ENCODE measurements at regions not wholly inside any gene's neighbourhood (a gene's known extent, or its start where the extent isn't known, plus 50 kb on each side); places are given as distances from the start of the nearest gene placed in this dataset.

DNA sequence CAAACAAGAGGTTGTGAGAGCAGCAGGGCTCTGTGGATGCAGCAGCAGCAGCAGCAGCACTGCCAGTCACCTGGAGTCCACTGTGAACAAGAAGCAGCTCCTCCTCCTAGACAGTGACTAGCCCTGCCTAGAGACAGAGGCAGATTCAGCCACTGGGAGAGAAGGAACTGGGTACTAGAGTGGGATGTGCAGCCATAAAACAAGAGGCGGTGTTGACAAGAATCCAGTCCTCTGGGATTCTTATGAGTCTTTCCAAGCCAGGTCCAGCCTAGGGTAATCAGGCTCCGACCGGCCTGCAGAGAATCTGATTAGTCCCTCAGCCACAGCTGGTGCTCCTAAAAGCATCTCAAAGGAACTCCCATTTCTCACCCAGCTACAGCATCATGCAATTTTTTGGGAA lies 83.9 kb upstream of the USP47 start:
- intact Hi-C loops (cut with micrococcal nuclease) = no loop called here
- H4K20me1 ChIP-seq (ENCODE audit: low read length) = no peaks in the 10 kb centered on the region
- ChIA-PET CTCF (no interaction called here), POLR2A (ENCODE audit: unreplicated experiment) (no interaction called here)
- no peaks in the 10 kb centered on the region for H3K27me3 ChIP-seq (ENCODE audit: low read length)
- no peaks in the 10 kb centered on the region for H3F3A ChIP-seq (ENCODE audit: low read length, unreplicated experiment)
- ATAC-seq = no peak; the same call in 1 of the 2 replicates
- no peak for DNase-seq
- H3K4me3 ChIP-seq (ENCODE audit: low read length) = no peak overlapping the region
- H2AFZ ChIP-seq (ENCODE audit: low read length) = no peak overlapping the region
- H3K79me2 ChIP-seq (ENCODE audit: low read length) = no peaks in the 10 kb centered on the region
- H3K9ac ChIP-seq (ENCODE audit: low read length) = no peak overlapping the region
- no peak overlapping the region for H3K4me2 ChIP-seq (ENCODE audit: low read length)
- H3K9me3 ChIP-seq (ENCODE audit: low read length) = no peaks in the 10 kb centered on the region
- no peaks in the 10 kb centered on the region for H3K4me1 ChIP-seq (ENCODE audit: insufficient read depth, low read length)
- no TSS peak for BruUV-seq (replicated peaks)
- TF ChIP-seq EZH2phosphoT487 (IDR thresholded peaks at IDR 0.05; ENCODE audit: borderline replicate concordance, low read length) (no peak), CTCF (conservative IDR thresholded peaks at IDR 0.05; ENCODE audit: low read depth, low read length) (no peak), EZH2 (IDR thresholded peaks at IDR 0.05; ENCODE audit: low read length, unreplicated experiment) (no peak)
- no peak overlapping the region for H3K27ac ChIP-seq (ENCODE audit: low read length)
- H3K9me2 ChIP-seq (replicated peaks; ENCODE audit: low read length) = no peaks in the 10 kb centered on the region
- H3K36me3 ChIP-seq (ENCODE audit: low read depth, low read length) = no peaks in the 10 kb centered on the region

DNA sequence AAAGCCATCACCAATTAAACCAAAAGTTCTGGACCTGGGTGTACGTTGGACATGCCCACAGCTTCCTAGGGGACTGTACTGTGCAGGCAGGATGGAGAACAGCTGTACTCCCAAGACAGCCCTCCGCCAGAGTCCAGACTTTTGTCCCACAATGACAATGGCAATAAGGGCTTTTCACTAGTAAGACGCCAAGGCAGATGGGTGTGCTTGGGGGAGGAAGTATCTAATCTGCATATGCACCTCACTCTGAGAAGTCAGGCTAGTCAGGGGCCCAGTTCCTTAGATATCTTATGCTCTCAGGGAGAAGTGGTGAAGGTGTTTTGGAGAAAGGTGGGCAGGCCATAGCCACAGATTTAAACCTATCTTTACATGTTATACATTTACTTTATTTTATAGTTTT lies 85.1 kb upstream of the USP47 start:
- no peak overlapping the region for H2AFZ ChIP-seq (ENCODE audit: low read length)
- BruUV-seq (replicated peaks) = no TSS peak
- intact Hi-C loops (cut with micrococcal nuclease) = no loop called here
- no peaks in the 10 kb centered on the region for H3K9me2 ChIP-seq (replicated peaks; ENCODE audit: low read length)
- no peaks in the 10 kb centered on the region for H4K20me1 ChIP-seq (ENCODE audit: low read length)
- H3K4me1 ChIP-seq (ENCODE audit: insufficient read depth, low read length) = no peaks in the 10 kb centered on the region
- H3K9me3 ChIP-seq (ENCODE audit: low read length) = no peaks in the 10 kb centered on the region
- no peaks in the 10 kb centered on the region for H3F3A ChIP-seq (ENCODE audit: low read length, unreplicated experiment)
- TF ChIP-seq CTCF (conservative IDR thresholded peaks at IDR 0.05; ENCODE audit: low read depth, low read length) = no peak
- no peak for TF ChIP-seq EZH2 (IDR thresholded peaks at IDR 0.05; ENCODE audit: low read length, unreplicated experiment)
- TF ChIP-seq EZH2phosphoT487 (IDR thresholded peaks at IDR 0.05; ENCODE audit: borderline replicate concordance, low read length) = no peak
- no peak overlapping the region for H3K4me3 ChIP-seq (ENCODE audit: low read length)
- DNase-seq (no peak), ATAC-seq (no peak)
- POLR2A ChIA-PET (ENCODE audit: unreplicated experiment) = no interaction called here
- CTCF ChIA-PET = no interaction called here
- H3K27ac ChIP-seq (ENCODE audit: low read length) = no peak overlapping the region
- H3K79me2 ChIP-seq (ENCODE audit: low read length) = no peaks in the 10 kb centered on the region
- no peaks in the 10 kb centered on the region for H3K36me3 ChIP-seq (ENCODE audit: low read depth, low read length)
- H3K4me2 ChIP-seq (ENCODE audit: low read length) = no peak overlapping the region
- H3K9ac ChIP-seq (ENCODE audit: low read length) = no peak overlapping the region
- no peaks in the 10 kb centered on the region for H3K27me3 ChIP-seq (ENCODE audit: low read length)

DNA sequence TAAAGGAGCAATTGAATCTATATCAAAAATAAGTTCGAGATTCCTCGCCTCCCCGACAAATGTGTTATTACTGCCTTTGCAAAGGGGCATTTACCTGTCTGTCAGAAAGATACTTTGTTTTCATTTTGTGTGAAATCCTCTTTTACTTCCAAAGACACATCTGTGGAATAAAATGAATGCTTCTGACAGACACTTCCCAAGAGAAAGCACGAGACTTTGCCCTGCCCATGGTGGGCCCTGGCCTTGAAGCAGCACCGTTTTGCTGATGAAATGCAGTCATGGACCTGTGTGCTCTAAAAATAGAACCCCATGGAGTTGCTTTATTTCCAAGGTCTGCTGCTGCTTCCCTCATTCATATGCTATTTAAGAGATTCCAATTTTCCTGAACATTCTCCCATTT lies 85.9 kb upstream of the USP47 start:
- ChIA-PET CTCF (no interaction called here), POLR2A (ENCODE audit: unreplicated experiment) (no interaction called here)
- Histone ChIP-seq H3K4me2 (ENCODE audit: low read length) (no peak overlapping the region), H3K4me1 (ENCODE audit: insufficient read depth, low read length) (no peaks in the 10 kb centered on the region), H3K9me3 (ENCODE audit: low read length) (no peaks in the 10 kb centered on the region), H3K27ac (ENCODE audit: low read length) (no peak overlapping the region), H3K9me2 (replicated peaks; ENCODE audit: low read length) (no peaks in the 10 kb centered on the region), H3K9ac (ENCODE audit: low read length) (no peak overlapping the region), H4K20me1 (ENCODE audit: low read length) (no peaks in the 10 kb centered on the region), H3K4me3 (ENCODE audit: low read length) (no peak overlapping the region), H2AFZ (ENCODE audit: low read length) (no peak overlapping the region), H3K79me2 (ENCODE audit: low read length) (no peaks in the 10 kb centered on the region), H3K27me3 (ENCODE audit: low read length) (no peaks in the 10 kb centered on the region), H3K36me3 (ENCODE audit: low read depth, low read length) (no peaks in the 10 kb centered on the region), H3F3A (ENCODE audit: low read length, unreplicated experiment) (no peaks in the 10 kb centered on the region)
- ATAC-seq (no peak), DNase-seq (no peak)
- no TSS peak for BruUV-seq (replicated peaks)
- intact Hi-C loops (cut with micrococcal nuclease) = no loop called here
- TF ChIP-seq EZH2phosphoT487 (IDR thresholded peaks at IDR 0.05; ENCODE audit: borderline replicate concordance, low read length) (no peak), EZH2 (IDR thresholded peaks at IDR 0.05; ENCODE audit: low read length, unreplicated experiment) (no peak), CTCF (conservative IDR thresholded peaks at IDR 0.05; ENCODE audit: low read depth, low read length) (no peak)
